HG02981 (cell line): ENCODE measurements at regions not wholly inside any gene's neighbourhood (a gene's known extent, or its start where the extent isn't known, plus 50 kb on each side); places are given as distances from the start of the nearest gene placed in this dataset.

ENCODE experiments used
- ATAC-seq: cut with Tn5 transposase; IDR thresholded peaks from one replicate; pipeline ENCODE4 v1.9.1; 2021; ENCODE audit warnings: mild to moderate bottlenecking, moderate library complexity; ENCODE audit not compliant: unreplicated experiment

- ATAC-seq, result no peak
These were observed 551.1 kb upstream of the SORCS1 start for GRCh38 chr10:107715565-107715964.

- no peak for ATAC-seq
These were observed 544.5 kb upstream of the SORCS1 start for GRCh38 chr10:107708981-107709380.

- no peak for ATAC-seq
These were observed 541.7 kb upstream of the SORCS1 start for GRCh38 chr10:107706096-107706725.

- no peak for ATAC-seq
These were observed 537.4 kb upstream of the SORCS1 start for GRCh38 chr10:107701943-107702342.

GRCh38 chr10:107692072-107692471 lies 527.6 kb upstream of the SORCS1 start:
- ATAC-seq, result no peak

- no peak for ATAC-seq
These were observed 524.8 kb upstream of the SORCS1 start for GRCh38 chr10:107689323-107689722.

GRCh38 chr10:107687701-107688100 lies 523.2 kb upstream of the SORCS1 start:
- no peak for ATAC-seq

- ATAC-seq, result no peak
These were observed 521.6 kb upstream of the SORCS1 start for GRCh38 chr10:107686095-107686494.

GRCh38 chr10:107671960-107672359 lies 507.5 kb upstream of the SORCS1 start:
- no peak for ATAC-seq

- ATAC-seq, result no peak
These were observed 501.7 kb upstream of the SORCS1 start for GRCh38 chr10:107666214-107666613.

- no peak for ATAC-seq
These were observed 501.0 kb upstream of the SORCS1 start for GRCh38 chr10:107665459-107665858.

GRCh38 chr10:107657851-107658250 lies 493.3 kb upstream of the SORCS1 start:
- no peak for ATAC-seq

- no peak for ATAC-seq
These were observed 492.4 kb upstream of the SORCS1 start for GRCh38 chr10:107656932-107657331.

- ATAC-seq, result peak; percentile 70
These were observed 489.4 kb upstream of the SORCS1 start for GRCh38 chr10:107653832-107654287.

GRCh38 chr10:107650939-107651338 lies 486.4 kb upstream of the SORCS1 start:
- no peak for ATAC-seq

GRCh38 chr10:107649249-107649648 lies 484.7 kb upstream of the SORCS1 start:
- no peak for ATAC-seq

- no peak for ATAC-seq
These were observed 483.0 kb upstream of the SORCS1 start for GRCh38 chr10:107647462-107647861.

- ATAC-seq, result no peak
These were observed 467.4 kb upstream of the SORCS1 start for GRCh38 chr10:107631876-107632275.

GRCh38 chr10:107626862-107627261 lies 462.4 kb upstream of the SORCS1 start:
- ATAC-seq, result no peak

- ATAC-seq, result no peak
These were observed 458.8 kb upstream of the SORCS1 start for GRCh38 chr10:107623292-107623691.

- no peak for ATAC-seq
These were observed 454.6 kb upstream of the SORCS1 start for GRCh38 chr10:107619139-107619538.

GRCh38 chr10:107618504-107618994 lies 454.0 kb upstream of the SORCS1 start:
- no peak for ATAC-seq
